ENCODE measurements at regions not wholly inside any gene's neighbourhood (a gene's known extent, or its start where the extent isn't known, plus 50 kb on each side); places are given as distances from the start of the nearest gene placed in this dataset.
A peak's percentile ranks its signal among the peaks of the same experiment; 100 is the strongest.

- Histone ChIP-seq H3K4me3 (ENCODE audit: low read depth, low read length) (no peak overlapping the region), H3K36me3 (ENCODE audit: control insufficient read depth, insufficient read depth, low read length) (no peaks in the 10 kb centered on the region), H3K27me3 (ENCODE audit: control insufficient read depth, insufficient read depth, low read length) (no peaks in the 10 kb centered on the region)
- DNase-seq (ENCODE audit: low read depth) (no peak), FAIRE-seq (no peak)
- TF ChIP-seq, protein P1, sequence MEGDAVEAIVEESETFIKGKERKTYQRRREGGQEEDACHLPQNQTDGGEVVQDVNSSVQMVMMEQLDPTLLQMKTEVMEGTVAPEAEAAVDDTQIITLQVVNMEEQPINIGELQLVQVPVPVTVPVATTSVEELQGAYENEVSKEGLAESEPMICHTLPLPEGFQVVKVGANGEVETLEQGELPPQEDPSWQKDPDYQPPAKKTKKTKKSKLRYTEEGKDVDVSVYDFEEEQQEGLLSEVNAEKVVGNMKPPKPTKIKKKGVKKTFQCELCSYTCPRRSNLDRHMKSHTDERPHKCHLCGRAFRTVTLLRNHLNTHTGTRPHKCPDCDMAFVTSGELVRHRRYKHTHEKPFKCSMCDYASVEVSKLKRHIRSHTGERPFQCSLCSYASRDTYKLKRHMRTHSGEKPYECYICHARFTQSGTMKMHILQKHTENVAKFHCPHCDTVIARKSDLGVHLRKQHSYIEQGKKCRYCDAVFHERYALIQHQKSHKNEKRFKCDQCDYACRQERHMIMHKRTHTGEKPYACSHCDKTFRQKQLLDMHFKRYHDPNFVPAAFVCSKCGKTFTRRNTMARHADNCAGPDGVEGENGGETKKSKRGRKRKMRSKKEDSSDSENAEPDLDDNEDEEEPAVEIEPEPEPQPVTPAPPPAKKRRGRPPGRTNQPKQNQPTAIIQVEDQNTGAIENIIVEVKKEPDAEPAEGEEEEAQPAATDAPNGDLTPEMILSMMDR (IDR thresholded peaks at IDR 0.05; ENCODE audit: insufficient read depth, low read length, severe bottlenecking): no peak
Observed at GRCh38 chr6:27061235-27061993, 186.1 kb upstream of the PRSS16 start.

- TF ChIP-seq, protein P1 (IDR thresholded peaks at IDR 0.05; ENCODE audit: insufficient read depth, low read length, severe bottlenecking): no peak
- Histone ChIP-seq H3K27me3 (ENCODE audit: control insufficient read depth, insufficient read depth, low read length) (no peaks in the 10 kb centered on the region), H3K36me3 (ENCODE audit: control insufficient read depth, insufficient read depth, low read length) (no peaks in the 10 kb centered on the region), H3K4me3 (ENCODE audit: low read depth, low read length) (no peak overlapping the region)
- DNase-seq (ENCODE audit: low read depth) (peak; percentile 27), FAIRE-seq (no peak)
Observed at GRCh38 chr6:27062755-27063154, 184.7 kb upstream of the PRSS16 start.

DNA sequence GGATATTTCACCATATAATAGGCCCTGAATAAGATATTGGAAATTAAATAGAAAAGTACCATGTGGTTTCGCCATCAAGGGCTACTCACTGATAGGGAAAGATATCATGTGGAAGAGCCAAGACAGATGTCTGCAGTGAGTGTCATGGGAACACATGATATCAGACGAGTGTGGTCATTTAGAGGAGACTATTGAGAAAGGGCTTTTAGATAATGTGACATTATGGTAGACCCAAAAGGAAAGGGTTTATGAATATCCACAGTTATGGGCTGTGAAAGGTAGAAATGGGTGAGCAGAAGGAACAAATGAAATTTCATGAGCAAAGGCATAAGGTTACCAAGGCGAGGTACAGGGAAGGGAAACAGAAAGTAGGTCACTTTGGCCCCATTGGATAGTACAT, 182.3 kb upstream of the PRSS16 start:
- Histone ChIP-seq H3K27me3 (ENCODE audit: control insufficient read depth, insufficient read depth, low read length) (no peaks in the 10 kb centered on the region), H3K4me3 (ENCODE audit: low read depth, low read length) (no peak overlapping the region), H3K36me3 (ENCODE audit: control insufficient read depth, insufficient read depth, low read length) (no peaks in the 10 kb centered on the region)
- TF ChIP-seq, protein P1 (IDR thresholded peaks at IDR 0.05; ENCODE audit: insufficient read depth, low read length, severe bottlenecking): no peak
- FAIRE-seq (no peak), DNase-seq (ENCODE audit: low read depth) (no peak)

GRCh38 chr6:27066381-27066780, 181.1 kb upstream of the PRSS16 start:
- DNase-seq (ENCODE audit: low read depth) (no peak), FAIRE-seq (no peak)
- Histone ChIP-seq H3K36me3 (ENCODE audit: control insufficient read depth, insufficient read depth, low read length) (no peaks in the 10 kb centered on the region), H3K4me3 (ENCODE audit: low read depth, low read length) (no peak overlapping the region), H3K27me3 (ENCODE audit: control insufficient read depth, insufficient read depth, low read length) (no peaks in the 10 kb centered on the region)
- TF ChIP-seq, protein P1 (IDR thresholded peaks at IDR 0.05; ENCODE audit: insufficient read depth, low read length, severe bottlenecking): no peak

GRCh38 chr6:27066802-27067201, 180.7 kb upstream of the PRSS16 start:
- DNase-seq (ENCODE audit: low read depth) (no peak), FAIRE-seq (no peak)
- Histone ChIP-seq H3K4me3 (ENCODE audit: low read depth, low read length) (no peak overlapping the region), H3K36me3 (ENCODE audit: control insufficient read depth, insufficient read depth, low read length) (no peaks in the 10 kb centered on the region), H3K27me3 (ENCODE audit: control insufficient read depth, insufficient read depth, low read length) (no peaks in the 10 kb centered on the region)
- TF ChIP-seq, protein P1 (IDR thresholded peaks at IDR 0.05; ENCODE audit: insufficient read depth, low read length, severe bottlenecking): no peak

DNA sequence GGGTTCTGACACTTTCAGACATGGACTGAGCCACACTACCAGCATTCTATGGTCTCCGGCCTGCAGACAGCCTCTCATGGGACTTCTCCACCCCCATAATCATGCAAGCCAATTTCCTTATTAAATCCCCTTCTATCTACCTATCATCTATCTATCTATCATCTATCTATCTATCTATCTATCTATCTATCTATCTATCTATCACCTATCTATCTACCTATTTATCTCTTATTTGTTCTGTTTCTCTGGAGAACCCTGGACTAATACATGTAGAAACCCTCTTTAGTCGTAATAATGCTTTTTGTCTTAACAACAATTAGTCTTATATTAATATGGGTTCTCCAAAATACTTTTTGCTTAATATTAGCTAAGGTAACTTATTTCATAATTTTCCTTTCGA, 174.1 kb upstream of the PRSS16 start:
- FAIRE-seq (no peak), DNase-seq (ENCODE audit: low read depth) (no peak)
- TF ChIP-seq, protein P1 (IDR thresholded peaks at IDR 0.05; ENCODE audit: insufficient read depth, low read length, severe bottlenecking): no peak
- Histone ChIP-seq H3K27me3 (ENCODE audit: control insufficient read depth, insufficient read depth, low read length) (no peaks in the 10 kb centered on the region), H3K36me3 (ENCODE audit: control insufficient read depth, insufficient read depth, low read length) (no peaks in the 10 kb centered on the region), H3K4me3 (ENCODE audit: low read depth, low read length) (no peak overlapping the region)

Data from bronchial epithelial cell (primary cell).